Endodermal cell (in vitro differentiated cells): ENCODE measurements at regions not wholly inside any gene's neighbourhood (a gene's known extent, or its start where the extent isn't known, plus 50 kb on each side); places are given as distances from the start of the nearest gene placed in this dataset.

Experiments
- DNase-seq: peaks from one replicate; pipeline ENCODE4 v3.0.0-alpha.2; 2017
- H3K27ac ChIP-seq: 2 replicates; pipeline ENCODE4 v1.5.1; 2013; ENCODE audit warnings: mild to moderate bottlenecking, low read depth, low read length, moderate library complexity
- H3K27me3 ChIP-seq: 2 replicates; pipeline ENCODE4 v1.6.1; 2013; ENCODE audit warnings: mild to moderate bottlenecking, low read length, moderate library complexity; ENCODE audit not compliant: insufficient read depth, control insufficient read depth, poor library complexity, severe bottlenecking
- H3K36me3 ChIP-seq: 2 replicates; pipeline ENCODE4 v1.7.0; 2013; ENCODE audit warnings: mild to moderate bottlenecking, low read length, moderate library complexity; ENCODE audit not compliant: control insufficient read depth, insufficient read depth
- H3K4me1 ChIP-seq: one replicate; pipeline ENCODE4 v1.7.0; 2013; ENCODE audit warnings: low read length; ENCODE audit not compliant: control insufficient read depth, insufficient read depth
- H3K4me3 ChIP-seq: 2 replicates; pipeline ENCODE4 v1.5.1; 2013; ENCODE audit warnings: mild to moderate bottlenecking, low read length, moderate library complexity
- H3K9ac ChIP-seq: 2 replicates; pipeline ENCODE4 v1.6.1; 2013; ENCODE audit warnings: mild to moderate bottlenecking, low read length, moderate library complexity; ENCODE audit not compliant: poor library complexity, severe bottlenecking; ENCODE audit errors: extremely low read depth
- H3K9me3 ChIP-seq: 2 replicates; pipeline ENCODE4 v1.6.1; 2013; ENCODE audit warnings: mild to moderate bottlenecking, low read length, moderate library complexity; ENCODE audit not compliant: control insufficient read depth
- H3K27ac Mint-ChIP-seq: 2 replicates; pipeline ENCODE4 v1.8.0; 2020; ENCODE audit warnings: mixed read lengths
- H3K27me3 Mint-ChIP-seq: 2 replicates; pipeline ENCODE4 v1.8.0; 2021; ENCODE audit warnings: mild to moderate bottlenecking, mixed read lengths; ENCODE audit not compliant: insufficient read depth
- H3K36me3 Mint-ChIP-seq: 2 replicates; pipeline ENCODE4 v1.8.0; 2020; ENCODE audit warnings: low read depth, mixed read lengths
- H3K4me1 Mint-ChIP-seq: 2 replicates; pipeline ENCODE4 v1.8.0; 2020; ENCODE audit warnings: mixed read lengths
- H3K4me3 Mint-ChIP-seq: 2 replicates; pipeline ENCODE4 v1.8.0; 2020; ENCODE audit warnings: mild to moderate bottlenecking, moderate library complexity, mixed read lengths
- H3K9me3 Mint-ChIP-seq: 2 replicates; pipeline ENCODE4 v1.8.0; 2020; ENCODE audit warnings: mild to moderate bottlenecking, mixed read lengths
- WGBS, 2 experiments: methylation state at CpG; one replicate each; pipeline versions ENCODE4 v1.1.5 to v1.1.7; 2013; ENCODE audit warnings: missing lambda C conversion rate in 2 of 2, mixed read lengths in 1 of 2; ENCODE audit not compliant: insufficient coverage in 1 of 2, insufficient read length in 1 of 2; 5-methylcytosine and 5-hydroxymethylcytosine counted together
- TF ChIP-seq, protein P1 (sequence below): fragments of 200-600 bp; sonication (generic); conservative IDR thresholded peaks from 2 replicates; pipeline ENCODE4 v1.5.0; 2021; ENCODE audit warnings: antibody characterized with exemption, mild to moderate bottlenecking

- H3K36me3 ChIP-seq: no peaks in the 10 kb centered on the region
- 87 to 91% methylated on average over 8 to 10 of the region's 10 CpGs for WGBS, 2 experiments
- no peaks in the 10 kb centered on the region for H3K27me3 Mint-ChIP-seq
- H3K9me3 ChIP-seq: no peaks in the 10 kb centered on the region
- no peaks in the 10 kb centered on the region for H3K4me1 Mint-ChIP-seq
- no peak overlapping the region for H3K9ac ChIP-seq
- H3K4me3 Mint-ChIP-seq: no peak overlapping the region
- H3K4me1 ChIP-seq: no peaks in the 10 kb centered on the region
- H3K27ac ChIP-seq: no peak overlapping the region
- no peaks in the 10 kb centered on the region for H3K27me3 ChIP-seq
- H3K36me3 Mint-ChIP-seq: no peaks in the 10 kb centered on the region
- TF ChIP-seq, protein P1, sequence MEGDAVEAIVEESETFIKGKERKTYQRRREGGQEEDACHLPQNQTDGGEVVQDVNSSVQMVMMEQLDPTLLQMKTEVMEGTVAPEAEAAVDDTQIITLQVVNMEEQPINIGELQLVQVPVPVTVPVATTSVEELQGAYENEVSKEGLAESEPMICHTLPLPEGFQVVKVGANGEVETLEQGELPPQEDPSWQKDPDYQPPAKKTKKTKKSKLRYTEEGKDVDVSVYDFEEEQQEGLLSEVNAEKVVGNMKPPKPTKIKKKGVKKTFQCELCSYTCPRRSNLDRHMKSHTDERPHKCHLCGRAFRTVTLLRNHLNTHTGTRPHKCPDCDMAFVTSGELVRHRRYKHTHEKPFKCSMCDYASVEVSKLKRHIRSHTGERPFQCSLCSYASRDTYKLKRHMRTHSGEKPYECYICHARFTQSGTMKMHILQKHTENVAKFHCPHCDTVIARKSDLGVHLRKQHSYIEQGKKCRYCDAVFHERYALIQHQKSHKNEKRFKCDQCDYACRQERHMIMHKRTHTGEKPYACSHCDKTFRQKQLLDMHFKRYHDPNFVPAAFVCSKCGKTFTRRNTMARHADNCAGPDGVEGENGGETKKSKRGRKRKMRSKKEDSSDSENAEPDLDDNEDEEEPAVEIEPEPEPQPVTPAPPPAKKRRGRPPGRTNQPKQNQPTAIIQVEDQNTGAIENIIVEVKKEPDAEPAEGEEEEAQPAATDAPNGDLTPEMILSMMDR: no peak
- no peak overlapping the region for H3K4me3 ChIP-seq
- H3K9me3 Mint-ChIP-seq: no peaks in the 10 kb centered on the region
- no peak overlapping the region for H3K27ac Mint-ChIP-seq
- no peak for DNase-seq
These were observed 70.3 kb downstream of the MAP1LC3B2 start for GRCh38 chr12:116629480-116629879.

- no peaks in the 10 kb centered on the region for H3K9me3 ChIP-seq
- no peaks in the 10 kb centered on the region for H3K36me3 Mint-ChIP-seq
- H3K27me3 ChIP-seq: no peaks in the 10 kb centered on the region
- H3K4me3 ChIP-seq: no peak overlapping the region
- H3K4me1 Mint-ChIP-seq: no peaks in the 10 kb centered on the region
- H3K4me1 ChIP-seq: no peaks in the 10 kb centered on the region
- H3K27ac Mint-ChIP-seq: no peak overlapping the region
- 77 to 100% methylated on average over 1 of the region's 1 CpG for WGBS, 2 experiments
- no peaks in the 10 kb centered on the region for H3K9me3 Mint-ChIP-seq
- no peak overlapping the region for H3K4me3 Mint-ChIP-seq
- no peak overlapping the region for H3K9ac ChIP-seq
- TF ChIP-seq, protein P1: no peak
- no peak for DNase-seq
- no peaks in the 10 kb centered on the region for H3K27me3 Mint-ChIP-seq
- no peaks in the 10 kb centered on the region for H3K36me3 ChIP-seq
- no peak overlapping the region for H3K27ac ChIP-seq
These were observed 69.8 kb downstream of the MAP1LC3B2 start for GRCh38 chr12:116628989-116629388.

GRCh38 chr12:116628450-116628793, 69.2 kb downstream of the MAP1LC3B2 start:
- no peak overlapping the region for H3K27ac Mint-ChIP-seq
- Histone ChIP-seq H3K9me3 (no peaks in the 10 kb centered on the region), H3K36me3 (no peaks in the 10 kb centered on the region), H3K4me1 (no peaks in the 10 kb centered on the region), H3K4me3 (no peak overlapping the region), H3K9ac (no peak overlapping the region), H3K27ac (no peak overlapping the region), H3K27me3 (no peaks in the 10 kb centered on the region)
- peaks cover 1% of the 10 kb centered on the region for H3K9me3 Mint-ChIP-seq
- no peaks in the 10 kb centered on the region for H3K27me3 Mint-ChIP-seq
- no peak for DNase-seq
- no peaks in the 10 kb centered on the region for H3K36me3 Mint-ChIP-seq
- WGBS, 2 experiments: 94% methylated on average over 8 to 10 of the region's 10 CpGs
- TF ChIP-seq, protein P1: no peak
- H3K4me3 Mint-ChIP-seq: no peak overlapping the region
- H3K4me1 Mint-ChIP-seq: no peaks in the 10 kb centered on the region
